ENCODE measurements at regions not wholly inside any gene's neighbourhood (a gene's known extent, or its start where the extent isn't known, plus 50 kb on each side); places are given as distances from the start of the nearest gene placed in this dataset.

DNA sequence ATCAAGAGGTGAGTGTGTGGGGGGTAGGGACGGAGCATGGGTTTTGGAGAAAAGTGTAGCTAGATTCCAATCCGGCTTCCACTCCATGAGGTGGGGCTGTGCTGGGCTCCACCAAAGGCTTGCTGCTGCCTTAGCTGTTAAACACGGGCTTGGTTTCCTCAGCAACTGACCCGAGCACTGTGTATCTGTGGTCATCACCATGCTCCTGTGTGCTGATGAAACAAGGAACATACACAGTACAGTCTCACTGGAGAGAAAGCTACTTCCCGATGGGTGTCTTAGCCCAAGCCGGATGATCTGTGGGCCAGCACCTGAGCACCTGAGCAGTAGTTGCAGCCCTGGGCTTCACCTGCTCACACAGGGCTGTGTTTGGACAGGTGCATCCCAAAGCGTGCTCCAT lies 52.9 kb upstream of the VRK1 start:
- no peaks in the 10 kb centered on the region for H3K36me3 ChIP-seq
- no peak overlapping the region for H3K4me3 ChIP-seq
- 66 to 72% methylated on average over 4 to 6 of the region's 7 CpGs for WGBS, 2 donors
- no peak overlapping the region for H3K27ac ChIP-seq
- H3K9me3 ChIP-seq, result no peaks in the 10 kb centered on the region
- TF ChIP-seq POLR2A (IDR thresholded peaks at IDR 0.05) (no peak), EP300 (IDR thresholded peaks at IDR 0.05) (no peak), CTCF (IDR thresholded peaks at IDR 0.05) (no peak)
- no peak for DNase-seq (ENCODE audit: low spot score in 2 of 2)
- peaks cover 0 to 42% of the 10 kb centered on the region in 2 donors for H3K27me3 ChIP-seq
- H3K4me1 ChIP-seq, result peaks cover 0 to 12% (median 7%) of the 10 kb centered on the region in 4 donors

- H3K4me1 ChIP-seq, result peaks cover 0 to 12% (median 7%) of the 10 kb centered on the region in 4 donors
- no peaks in the 10 kb centered on the region for H3K9me3 ChIP-seq
- H3K36me3 ChIP-seq, result no peaks in the 10 kb centered on the region
- TF ChIP-seq EP300 (IDR thresholded peaks at IDR 0.05) (no peak), POLR2A (IDR thresholded peaks at IDR 0.05) (no peak), CTCF (IDR thresholded peaks at IDR 0.05) (no peak)
- WGBS, 2 donors, result 55 to 80% methylated on average over 3 to 4 of the region's 4 CpGs
- no peak overlapping the region for H3K4me3 ChIP-seq
- H3K27ac ChIP-seq, result no peak overlapping the region
- H3K27me3 ChIP-seq, result peaks cover 0 to 31% of the 10 kb centered on the region in 2 donors
- no peak for DNase-seq (ENCODE audit: low spot score in 2 of 2)
Observed at GRCh38 chr14:96745500-96746051, 51.6 kb upstream of the VRK1 start.

- Histone ChIP-seq H3K27ac (no peak overlapping the region), H3K36me3 (no peaks in the 10 kb centered on the region), H3K27me3 (peaks cover 0 to 29% of the 10 kb centered on the region in 2 donors), H3K9me3 (no peaks in the 10 kb centered on the region), H3K4me3 (no peak overlapping the region), H3K4me1 (peaks cover 0 to 8% (median 5%) of the 10 kb centered on the region in 4 donors)
- no peak for DNase-seq (ENCODE audit: low spot score in 2 of 2)
- 17 to 66% methylated on average over 3 of the region's 3 CpGs for WGBS, 2 donors
- no peak for TF ChIP-seq EP300 (IDR thresholded peaks at IDR 0.05)
- TF ChIP-seq CTCF (IDR thresholded peaks at IDR 0.05), result no peak
- TF ChIP-seq POLR2A (IDR thresholded peaks at IDR 0.05), result no peak
Observed at GRCh38 chr14:96746101-96746500, 51.1 kb upstream of the VRK1 start.

GRCh38 chr14:96747006-96747405 lies 50.2 kb upstream of the VRK1 start:
- TF ChIP-seq POLR2A (IDR thresholded peaks at IDR 0.05), result no peak
- TF ChIP-seq EP300 (IDR thresholded peaks at IDR 0.05), result no peak
- no peak for TF ChIP-seq CTCF (IDR thresholded peaks at IDR 0.05)
- Histone ChIP-seq H3K27ac (no peak overlapping the region), H3K4me3 (no peak overlapping the region), H3K9me3 (no peaks in the 10 kb centered on the region), H3K4me1 (no peaks in the 10 kb centered on the region), H3K27me3 (peaks cover 0 to 20% of the 10 kb centered on the region in 2 donors), H3K36me3 (no peaks in the 10 kb centered on the region)
- no peak for DNase-seq (ENCODE audit: low spot score in 2 of 2)
- 65 to 80% methylated on average over 13 of the region's 13 CpGs for WGBS, 2 donors
